NCI-H774 (cell line): ENCODE measurements at regions not wholly inside any gene's neighbourhood (a gene's known extent, or its start where the extent isn't known, plus 50 kb on each side); places are given as distances from the start of the nearest gene placed in this dataset.

Experiments
- DNase-seq: peaks from one replicate; lab custom pipeline; 2025; lab: John Stamatoyannopoulos, UW

DNA sequence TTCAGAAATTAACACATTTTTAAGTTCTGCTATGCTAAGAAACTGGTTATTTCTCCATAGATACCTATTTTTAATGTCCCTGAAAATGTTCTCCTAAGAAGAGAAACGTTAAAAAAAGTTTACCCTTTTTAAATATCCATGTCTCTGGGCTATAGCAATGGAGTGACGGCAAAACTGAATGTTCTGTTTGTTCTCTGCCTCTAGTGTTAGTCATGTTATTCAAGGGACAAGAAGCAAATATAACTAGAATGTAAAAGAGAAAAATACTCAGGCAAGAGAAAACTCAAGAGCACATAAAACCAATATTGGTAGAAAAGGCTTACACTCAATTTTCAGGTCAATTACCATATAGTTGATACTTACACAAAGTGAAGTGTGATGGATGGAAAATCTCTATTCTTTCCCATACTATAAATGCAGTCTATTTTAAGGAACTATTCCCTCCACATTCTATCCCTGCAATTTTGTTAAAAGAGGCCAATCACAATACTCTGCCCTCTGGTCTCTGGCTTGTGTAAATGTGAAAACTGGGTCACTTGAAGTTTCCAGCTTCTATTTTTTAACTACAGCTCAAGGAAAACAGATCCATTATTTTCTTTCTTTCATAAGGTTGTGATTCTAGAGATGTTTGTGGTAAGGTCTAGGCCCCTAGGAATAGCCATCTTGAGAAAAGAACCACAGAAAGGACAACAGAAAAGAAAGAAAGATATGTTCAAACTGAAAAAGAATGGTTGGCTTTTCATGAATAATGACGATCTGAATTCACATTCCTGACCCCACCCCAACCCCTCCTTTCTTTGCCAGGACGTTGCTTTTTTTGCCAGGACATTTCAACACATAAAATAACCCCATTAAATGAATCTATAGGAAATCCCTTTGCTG, 200.3 kb upstream of the FAM83B start:
- DNase-seq = peak; percentile 71

GRCh38 chr6:54646951-54647664, 199.5 kb upstream of the FAM83B start:
- no peak for DNase-seq

- no peak for DNase-seq
Measured at GRCh38 chr6:54654381-54654780, 192.2 kb upstream of the FAM83B start.

DNA sequence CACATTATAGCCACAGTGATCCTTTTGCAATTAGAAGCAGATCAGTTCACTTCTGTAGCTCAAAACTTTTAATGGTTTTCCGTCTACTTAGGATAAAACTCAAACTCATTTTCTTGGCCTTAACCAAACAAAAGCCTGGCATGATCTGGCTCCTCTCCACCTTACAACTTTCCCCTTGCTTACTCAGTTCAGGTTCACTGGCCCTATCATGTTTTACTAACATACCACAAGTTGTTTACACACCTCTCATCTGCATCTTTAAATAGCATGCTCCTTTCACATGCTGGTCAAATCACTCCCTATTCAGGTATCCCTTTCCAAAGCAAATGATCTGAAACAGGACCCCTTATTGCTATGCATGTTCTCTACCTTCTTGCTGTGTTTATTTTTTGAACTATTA, 191.4 kb upstream of the FAM83B start:
- peak; percentile 31 for DNase-seq

DNA sequence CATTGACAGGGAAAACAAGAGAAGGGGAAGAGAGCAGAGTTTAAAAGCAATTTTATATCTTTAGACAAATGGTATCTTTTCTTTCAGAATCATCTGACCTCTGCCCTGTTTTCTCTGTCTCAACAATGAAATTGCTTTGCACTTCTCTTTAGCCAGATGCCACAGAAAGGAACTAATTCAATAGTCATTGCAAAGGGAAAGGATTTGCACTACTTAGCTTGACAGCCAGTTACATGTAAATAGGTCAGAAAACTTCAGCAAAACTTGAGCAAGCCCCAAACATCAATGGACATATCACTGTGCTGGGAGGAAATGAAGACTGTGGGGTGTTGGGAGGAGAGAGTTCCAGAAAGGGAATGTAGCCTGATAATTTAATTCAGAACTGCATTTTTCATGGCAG, 181.3 kb upstream of the FAM83B start:
- DNase-seq = no peak

DNA sequence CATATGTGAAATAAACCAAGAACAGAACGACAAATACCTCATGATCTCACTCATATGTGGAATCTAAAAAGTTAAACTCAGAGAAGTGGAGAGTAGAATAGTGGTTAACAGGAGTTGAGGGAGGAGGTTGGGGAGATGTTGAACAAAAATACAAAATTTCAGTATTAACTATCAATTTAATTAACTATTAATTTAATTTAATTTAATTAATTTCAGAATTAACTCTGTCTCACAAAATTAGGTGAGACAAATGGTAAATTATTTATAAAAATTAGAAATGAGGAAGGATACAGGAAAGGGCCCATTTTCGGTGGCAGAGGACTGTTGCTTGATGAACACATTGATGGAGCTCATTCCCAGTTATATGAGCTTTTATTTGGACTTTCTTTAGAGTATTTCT, 166.0 kb upstream of the FAM83B start:
- DNase-seq = no peak

DNA sequence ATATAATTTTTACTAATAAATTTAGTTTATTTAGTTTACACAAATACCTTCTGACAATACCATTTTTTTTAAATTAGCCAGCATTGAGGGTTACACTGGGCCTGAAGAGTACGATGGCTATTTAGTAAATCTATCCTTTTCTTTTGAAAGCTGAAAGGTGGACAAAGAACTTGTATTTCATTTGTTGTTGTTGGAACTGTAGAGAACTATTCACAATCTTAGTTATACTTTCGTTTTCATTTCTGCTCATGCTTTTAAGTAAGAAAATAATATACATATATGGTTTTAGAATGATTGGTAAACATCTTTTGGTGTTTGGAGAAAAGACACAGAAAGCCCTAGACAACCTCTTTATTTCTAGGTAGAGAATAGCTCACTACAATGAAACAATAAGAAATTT, 165.3 kb upstream of the FAM83B start:
- DNase-seq = no peak

DNA sequence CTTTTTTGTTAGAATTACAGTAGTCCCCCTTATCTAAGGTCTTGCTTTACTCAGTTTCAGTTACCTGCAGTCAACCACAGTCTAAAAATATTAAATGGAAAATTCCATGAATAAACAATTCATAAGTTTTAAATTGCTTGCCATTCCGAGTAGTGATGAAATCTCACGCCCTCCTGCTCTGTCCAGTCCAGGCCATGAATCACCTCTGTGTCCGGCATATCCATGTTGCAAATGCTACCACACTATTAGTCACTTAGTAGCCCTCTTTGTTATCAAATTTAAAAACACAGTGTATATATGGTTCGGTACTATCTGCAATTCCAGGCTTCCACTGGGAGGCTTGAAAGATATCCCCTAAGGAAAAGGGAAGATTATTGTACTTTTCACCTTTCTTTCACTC, 164.6 kb upstream of the FAM83B start:
- no peak for DNase-seq

GRCh38 chr6:54689620-54690019, 157.0 kb upstream of the FAM83B start:
- DNase-seq = no peak

DNA sequence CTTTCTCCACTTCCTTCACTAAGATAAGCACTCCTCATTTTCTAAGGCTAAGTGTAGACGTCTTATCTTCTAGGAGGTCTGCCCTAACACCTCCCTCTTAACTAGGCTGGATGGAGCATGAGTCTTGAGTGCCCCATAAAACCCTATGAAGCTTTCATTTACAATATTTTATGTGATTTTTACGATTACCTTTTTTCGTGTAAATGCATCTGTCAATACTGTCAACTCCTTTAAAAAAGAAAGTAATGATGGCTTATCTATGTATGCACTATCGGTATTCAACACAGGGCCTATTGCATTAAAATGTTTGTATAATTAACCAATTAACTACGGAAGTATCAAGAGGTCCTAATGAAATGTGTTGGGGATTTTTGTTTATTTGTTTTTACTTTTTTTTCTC, 156.0 kb upstream of the FAM83B start:
- no peak for DNase-seq

DNA sequence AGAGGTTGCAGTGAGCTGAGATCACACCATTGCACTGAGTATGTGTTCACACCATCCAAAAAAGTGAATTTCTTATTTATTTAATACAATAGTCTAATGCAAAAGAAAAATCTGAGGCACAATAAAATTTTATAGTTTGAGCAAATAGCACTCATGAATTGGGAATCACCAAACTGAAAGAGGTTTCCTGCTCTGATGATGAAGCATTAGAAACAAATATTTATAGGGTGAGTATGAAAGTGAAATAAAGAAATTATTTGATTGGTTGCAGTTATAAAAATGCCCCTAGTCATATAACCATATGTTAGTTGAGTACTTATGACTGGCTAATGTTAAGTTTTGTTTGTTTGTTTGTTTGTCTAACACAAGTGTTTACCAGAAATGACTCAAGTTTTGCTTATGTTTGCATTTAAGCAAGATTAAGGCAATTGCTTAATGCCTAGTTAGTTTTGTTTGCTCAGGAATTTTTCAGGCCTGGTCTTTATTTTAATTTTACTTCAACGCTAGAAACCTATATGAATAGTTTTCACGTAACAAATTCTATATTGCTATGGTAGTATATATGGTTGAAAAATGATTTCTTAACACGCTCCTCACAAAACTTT, 151.5 kb upstream of the FAM83B start:
- DNase-seq = no peak

DNA sequence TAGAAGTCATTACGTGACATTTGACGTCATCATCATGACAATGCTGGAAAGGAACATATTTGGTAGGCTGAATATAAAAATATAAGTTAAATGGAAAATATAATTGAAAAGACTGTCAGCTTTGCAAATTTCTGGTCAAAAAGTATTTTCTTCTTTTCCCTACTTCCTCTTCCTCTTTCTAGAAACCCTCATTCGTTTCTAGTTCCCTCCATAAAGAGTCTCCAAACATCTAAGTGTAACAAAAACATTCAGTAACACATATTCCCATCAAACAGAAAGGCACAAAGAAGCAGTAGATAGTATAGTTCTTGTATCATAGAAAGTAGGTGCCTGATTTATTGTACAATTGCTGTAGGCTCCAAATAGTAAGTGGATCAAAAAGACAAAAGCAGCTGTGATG, 150.8 kb upstream of the FAM83B start:
- DNase-seq = no peak

- DNase-seq = no peak
Measured at GRCh38 chr6:54697424-54697823, 149.1 kb upstream of the FAM83B start.

GRCh38 chr6:54698974-54699373, 147.6 kb upstream of the FAM83B start:
- no peak for DNase-seq

- DNase-seq = no peak
Measured at GRCh38 chr6:54700158-54700557, 146.4 kb upstream of the FAM83B start.

DNA sequence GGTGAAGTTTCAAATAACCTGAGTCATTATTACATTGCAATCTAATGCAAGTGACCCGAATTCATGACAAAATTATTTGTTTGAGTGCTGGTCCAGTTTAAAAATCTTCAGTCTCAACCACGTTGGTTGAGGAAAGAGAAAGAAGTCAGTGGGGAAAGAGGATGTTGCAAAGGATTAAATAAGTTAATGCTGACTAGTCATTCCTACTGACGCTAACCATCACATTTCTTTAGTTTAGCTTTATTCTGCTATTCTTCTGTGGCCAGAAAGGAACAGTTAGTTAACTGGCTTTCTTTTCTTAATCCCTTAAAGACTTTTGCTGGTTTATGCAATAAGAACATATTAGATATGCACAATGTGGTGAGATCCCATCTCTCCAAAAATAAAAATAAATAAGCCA, 143.8 kb upstream of the FAM83B start:
- DNase-seq = no peak

GRCh38 chr6:54706391-54706790, 140.2 kb upstream of the FAM83B start:
- no peak for DNase-seq

DNA sequence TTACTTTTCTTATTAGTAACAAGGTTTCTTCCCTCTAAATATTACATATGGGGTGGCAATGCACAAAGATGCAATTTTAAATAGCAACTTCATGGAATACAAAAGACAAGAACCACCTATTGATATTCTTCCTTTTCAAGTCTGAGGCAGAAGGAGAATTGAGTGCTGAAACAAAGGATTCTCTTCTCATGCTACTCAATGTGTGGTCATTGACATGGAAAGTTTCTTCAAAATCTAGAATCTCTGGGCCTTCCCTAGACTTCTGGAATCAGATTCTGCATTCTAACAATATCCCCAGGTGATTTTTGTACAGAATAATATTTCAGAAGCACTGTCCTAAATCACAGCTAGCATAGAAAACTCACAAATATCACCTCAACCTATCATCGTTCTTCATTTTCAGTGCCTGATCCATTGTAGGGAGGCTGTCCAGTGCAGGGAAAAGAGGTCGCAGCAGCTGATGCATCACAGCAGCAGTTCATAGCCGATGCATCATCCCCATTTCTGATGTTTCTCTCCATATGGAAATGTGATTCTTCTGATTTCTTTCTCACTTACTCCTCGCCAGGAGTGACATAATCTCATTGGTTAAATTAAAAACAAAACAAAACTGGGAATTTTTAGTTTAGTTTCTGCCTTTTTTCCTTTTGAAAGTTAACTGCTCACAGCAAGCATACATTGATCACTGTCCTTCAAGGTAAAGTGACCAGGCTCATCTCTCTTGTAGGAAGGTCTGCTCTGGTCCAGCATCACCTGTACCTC, 139.5 kb upstream of the FAM83B start:
- DNase-seq = no peak

DNA sequence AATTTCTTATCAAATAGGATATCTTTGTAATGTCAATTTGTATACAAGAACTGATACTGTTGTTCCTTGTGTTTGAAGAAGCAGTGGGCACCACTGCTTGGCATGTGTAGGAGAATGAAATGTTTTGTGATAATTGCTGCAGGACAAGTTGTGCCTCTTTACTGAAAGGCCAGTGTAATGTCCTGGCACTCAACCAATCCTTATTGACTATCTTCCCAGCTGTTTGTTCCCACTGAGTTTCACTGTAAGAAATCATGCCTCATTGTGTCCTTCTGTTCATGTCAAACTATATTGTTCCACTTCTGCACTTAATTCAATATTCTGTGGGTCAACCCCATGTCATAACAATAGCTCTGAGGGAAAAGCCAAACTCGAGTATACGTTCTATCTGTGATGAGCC, 136.1 kb upstream of the FAM83B start:
- no peak for DNase-seq

GRCh38 chr6:54716010-54716409, 130.6 kb upstream of the FAM83B start:
- no peak for DNase-seq

DNA sequence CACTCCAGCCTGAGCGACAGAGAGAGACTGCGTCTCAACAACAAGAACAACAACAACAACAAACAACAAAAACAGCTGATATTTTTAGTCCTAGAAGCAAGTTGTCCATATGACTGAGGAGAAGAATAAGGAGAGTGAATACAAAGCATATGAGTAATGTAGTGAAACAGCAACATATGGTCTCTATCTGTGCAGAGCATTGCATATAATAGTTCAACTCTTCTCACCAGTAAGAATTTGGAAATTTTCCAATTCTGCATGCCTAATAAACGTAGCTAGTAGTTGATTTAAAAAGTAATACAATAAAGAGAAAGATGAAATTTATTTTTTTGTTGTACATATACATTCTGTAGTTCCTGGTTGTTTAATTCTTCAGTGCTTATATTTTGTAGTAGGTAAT, 129.7 kb upstream of the FAM83B start:
- DNase-seq = no peak

GRCh38 chr6:54717849-54718455, 128.6 kb upstream of the FAM83B start:
- DNase-seq = peak; percentile 61
